ENCODE measurements at regions not wholly inside any gene's neighbourhood (a gene's known extent, or its start where the extent isn't known, plus 50 kb on each side); places are given as distances from the start of the nearest gene placed in this dataset.
A peak's percentile ranks its signal among the peaks of the same experiment; 100 is the strongest.

DNA sequence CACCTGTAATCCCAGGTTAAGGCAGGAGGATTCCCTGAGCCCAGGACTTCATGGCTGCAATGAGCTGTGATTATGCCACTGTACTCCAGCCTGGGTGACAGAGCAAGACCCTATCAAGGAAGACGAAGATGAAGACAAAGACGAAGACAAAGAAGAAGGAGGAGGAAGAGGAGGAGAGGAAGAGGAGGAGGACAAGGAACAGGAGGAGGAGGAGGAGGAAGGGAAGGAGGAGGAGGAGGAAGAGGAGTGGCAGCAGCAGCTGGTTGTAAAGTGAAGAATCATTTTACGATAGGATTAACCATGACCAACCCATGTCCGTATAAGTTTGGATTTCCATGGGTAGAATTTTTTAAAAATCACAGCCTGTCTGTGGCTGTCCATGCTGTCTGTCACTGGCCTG, 316.8 kb upstream of the TNRC6C start:
- DNase-seq = no peak
- H3K27me3 ChIP-seq (ENCODE audit: control insufficient read depth in 1 of 2, insufficient read depth in 2 of 2, low read length in 1 of 2) = no peaks in the 10 kb centered on the region
- H3K36me3 ChIP-seq (ENCODE audit: control insufficient read depth in 1 of 2, insufficient read depth in 2 of 2, low read length in 1 of 2) = no peaks in the 10 kb centered on the region
- no peak overlapping the region for H3K4me3 ChIP-seq (ENCODE audit: low read length in 2 of 2)
- intact Hi-C loops (cut with DNase I) = no loop called here
- 92 to 94% methylated on average over 4 of the region's 4 CpGs for WGBS, 2 donors
- no peaks in the 10 kb centered on the region for H3K4me1 ChIP-seq (ENCODE audit: control insufficient read depth in 1 of 2, insufficient read depth in 2 of 2, low read length in 2 of 2)
- no peak overlapping the region for H3K27ac ChIP-seq (ENCODE audit: low read depth in 1 of 2, low read length in 2 of 2)
- H3K9me3 ChIP-seq (ENCODE audit: control insufficient read depth, low read length) = no peaks in the 10 kb centered on the region
- no peak for ATAC-seq (ENCODE audit: low FRiP score)

DNA sequence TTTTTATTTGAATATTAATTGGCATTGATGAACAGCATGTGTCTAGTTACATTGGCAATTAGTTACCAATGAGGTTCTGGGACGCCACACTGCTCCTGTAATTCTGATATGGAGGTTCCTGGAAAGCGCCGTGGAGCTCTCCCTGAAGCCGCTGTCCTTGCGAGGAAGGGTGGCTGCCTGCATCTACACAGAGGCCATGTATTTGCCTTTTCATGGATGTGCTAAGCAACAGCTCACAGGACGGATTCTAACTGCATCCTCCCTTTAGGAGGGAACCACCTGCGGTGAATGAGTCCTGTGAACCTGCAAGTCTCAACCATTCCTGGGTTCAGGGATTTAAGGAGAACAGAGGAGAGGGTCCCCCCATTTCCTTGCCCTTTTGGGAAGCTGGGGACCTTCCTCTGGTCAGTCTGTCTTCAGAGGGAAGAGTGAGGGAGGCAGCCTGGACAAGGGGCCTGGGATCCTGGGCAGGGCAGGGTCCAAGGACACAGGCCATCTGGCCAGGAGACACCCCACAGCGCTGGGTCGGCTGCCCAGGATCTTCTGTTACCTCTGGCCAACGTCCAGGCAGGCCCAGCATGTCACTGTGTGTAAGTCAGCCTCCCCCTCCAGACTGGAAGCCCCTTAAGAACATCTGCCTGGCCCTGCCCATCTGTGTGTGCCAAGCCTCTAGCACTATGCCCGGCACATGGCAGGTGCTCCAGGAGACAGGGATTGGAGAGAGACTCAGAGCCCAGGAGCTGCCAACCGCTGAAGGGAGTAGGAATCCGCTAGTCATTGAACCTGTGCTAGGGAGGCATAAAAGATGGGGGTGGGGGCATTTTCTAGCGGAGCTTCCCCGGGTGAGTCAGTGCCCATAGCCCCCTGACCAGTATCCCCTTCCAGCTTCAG, 314.1 kb upstream of the TNRC6C start:
- Histone ChIP-seq H3K27me3 (ENCODE audit: control insufficient read depth in 1 of 2, insufficient read depth in 2 of 2, low read length in 1 of 2) (no peaks in the 10 kb centered on the region), H3K36me3 (ENCODE audit: control insufficient read depth in 1 of 2, insufficient read depth in 2 of 2, low read length in 1 of 2) (no peaks in the 10 kb centered on the region), H3K27ac (ENCODE audit: low read depth in 1 of 2, low read length in 2 of 2) (no peak overlapping the region), H3K4me3 (ENCODE audit: low read length in 2 of 2) (no peak overlapping the region), H3K9me3 (ENCODE audit: control insufficient read depth, low read length) (no peaks in the 10 kb centered on the region), H3K4me1 (ENCODE audit: control insufficient read depth in 1 of 2, insufficient read depth in 2 of 2, low read length in 2 of 2) (no peaks in the 10 kb centered on the region)
- WGBS, 2 donors = 76 to 82% methylated on average over 15 of the region's 15 CpGs
- ATAC-seq (ENCODE audit: low FRiP score) (no peak), DNase-seq (peak in 1 of 2 donors; percentile 45)
- intact Hi-C loops (cut with DNase I) = no loop called here

DNA sequence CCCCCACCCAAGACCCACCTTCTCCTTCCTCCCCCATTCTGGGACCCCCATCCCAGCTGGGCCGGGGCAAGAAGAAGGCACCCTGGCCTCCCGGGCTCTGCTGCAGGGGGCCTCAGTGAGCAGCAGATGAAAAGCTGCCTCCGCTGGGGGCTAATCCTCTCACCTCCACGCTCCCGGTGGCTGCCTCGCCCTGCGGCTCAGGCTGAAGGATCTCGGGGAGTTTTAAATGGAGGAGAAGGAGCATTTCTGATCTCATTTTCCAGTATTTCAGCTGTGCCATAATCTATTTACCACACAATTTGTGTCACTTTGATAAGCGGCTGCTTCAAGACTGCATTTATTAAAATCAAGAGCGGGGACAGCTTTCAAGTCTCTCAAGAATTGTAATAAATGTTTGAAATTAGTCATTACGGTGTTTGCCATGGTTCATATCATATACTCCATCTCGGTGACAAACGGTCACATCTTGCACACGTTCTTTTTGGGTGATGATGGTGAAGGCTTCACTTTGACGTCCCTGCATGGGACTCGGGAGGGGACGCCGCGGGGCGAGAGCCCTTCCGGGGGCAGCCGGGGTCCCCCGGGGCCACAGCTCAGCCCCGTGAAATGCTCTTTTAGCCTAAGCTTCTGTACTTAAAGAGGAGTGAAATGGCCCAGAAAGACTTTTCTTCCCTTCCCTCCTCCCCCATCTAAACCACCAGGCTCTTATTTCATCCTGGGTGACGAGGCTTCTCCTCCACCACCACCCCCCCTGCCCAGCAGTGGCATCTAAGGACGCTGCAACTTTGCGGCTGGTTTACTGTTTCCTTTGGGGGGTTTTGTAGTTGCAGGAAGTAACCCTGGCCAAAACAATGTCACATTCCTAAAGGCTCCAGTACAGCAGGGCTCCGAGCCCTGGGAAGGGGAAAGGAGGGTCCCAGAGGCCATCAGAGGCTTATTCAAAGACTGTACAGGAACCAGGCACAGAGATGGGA, 313.1 kb upstream of the TNRC6C start:
- no peak overlapping the region for H3K27ac ChIP-seq (ENCODE audit: low read depth in 1 of 2, low read length in 2 of 2)
- no peaks in the 10 kb centered on the region for H3K4me1 ChIP-seq (ENCODE audit: control insufficient read depth in 1 of 2, insufficient read depth in 2 of 2, low read length in 2 of 2)
- no peak overlapping the region for H3K4me3 ChIP-seq (ENCODE audit: low read length in 2 of 2)
- H3K27me3 ChIP-seq (ENCODE audit: control insufficient read depth in 1 of 2, insufficient read depth in 2 of 2, low read length in 1 of 2) = no peaks in the 10 kb centered on the region
- intact Hi-C loops (cut with DNase I) = no loop called here
- no peak for ATAC-seq (ENCODE audit: low FRiP score)
- peak in 1 of 2 donors; percentile 65 for DNase-seq
- 20 to 31% methylated on average over 28 of the region's 28 CpGs for WGBS, 2 donors
- no peaks in the 10 kb centered on the region for H3K9me3 ChIP-seq (ENCODE audit: control insufficient read depth, low read length)
- no peaks in the 10 kb centered on the region for H3K36me3 ChIP-seq (ENCODE audit: control insufficient read depth in 1 of 2, insufficient read depth in 2 of 2, low read length in 1 of 2)

DNA sequence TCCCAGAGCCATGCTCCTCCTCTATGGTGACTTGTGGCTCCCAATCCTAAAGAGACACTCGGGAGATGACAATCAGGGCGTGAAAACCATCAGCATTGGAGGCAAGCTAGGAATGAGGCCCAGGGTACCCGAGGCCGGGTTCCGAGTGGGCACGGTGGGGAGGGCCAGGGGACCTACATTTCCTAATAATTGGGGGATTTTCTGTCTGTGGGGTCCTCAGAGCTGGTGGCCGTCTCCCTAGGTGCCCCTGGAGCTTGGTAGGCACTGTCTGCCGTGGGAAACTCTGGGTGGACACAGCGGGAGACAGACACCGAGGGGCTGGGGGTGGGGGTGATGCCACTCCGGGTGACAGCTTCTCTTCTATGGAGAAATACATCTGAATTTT, 312.5 kb upstream of the TNRC6C start:
- Histone ChIP-seq H3K27me3 (ENCODE audit: control insufficient read depth in 1 of 2, insufficient read depth in 2 of 2, low read length in 1 of 2) (no peaks in the 10 kb centered on the region), H3K4me3 (ENCODE audit: low read length in 2 of 2) (no peak overlapping the region), H3K4me1 (ENCODE audit: control insufficient read depth in 1 of 2, insufficient read depth in 2 of 2, low read length in 2 of 2) (no peaks in the 10 kb centered on the region), H3K9me3 (ENCODE audit: control insufficient read depth, low read length) (no peaks in the 10 kb centered on the region), H3K27ac (ENCODE audit: low read depth in 1 of 2, low read length in 2 of 2) (no peak overlapping the region), H3K36me3 (ENCODE audit: control insufficient read depth in 1 of 2, insufficient read depth in 2 of 2, low read length in 1 of 2) (no peaks in the 10 kb centered on the region)
- DNase-seq = peak in 1 of 2 donors; percentile 57
- WGBS, 2 donors = 85 to 89% methylated on average over 11 of the region's 11 CpGs
- intact Hi-C loops (cut with DNase I) = no loop called here
- no peak for ATAC-seq (ENCODE audit: low FRiP score)

DNA sequence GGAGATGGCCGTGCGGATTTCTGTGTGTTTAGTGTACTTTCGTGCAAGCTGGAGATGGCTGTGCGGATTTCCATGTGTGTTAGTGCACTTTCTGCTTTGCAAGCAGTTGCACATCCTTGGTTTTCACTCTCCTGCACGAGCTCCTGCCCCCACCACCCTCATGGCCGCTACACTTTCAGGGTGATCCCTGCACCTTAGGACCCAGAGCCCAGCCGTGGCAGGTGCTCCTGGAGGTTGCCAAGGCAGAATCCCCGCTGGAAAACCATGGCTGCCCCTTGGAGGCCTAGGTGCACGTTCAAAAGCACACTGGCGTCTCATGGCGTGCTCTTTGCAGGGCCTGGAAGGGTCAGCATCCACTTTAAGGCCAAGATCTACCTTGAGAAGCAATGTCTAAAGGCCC, 311.0 kb upstream of the TNRC6C start:
- Histone ChIP-seq H3K9me3 (ENCODE audit: control insufficient read depth, low read length) (no peaks in the 10 kb centered on the region), H3K4me1 (ENCODE audit: control insufficient read depth in 1 of 2, insufficient read depth in 2 of 2, low read length in 2 of 2) (no peaks in the 10 kb centered on the region), H3K36me3 (ENCODE audit: control insufficient read depth in 1 of 2, insufficient read depth in 2 of 2, low read length in 1 of 2) (no peaks in the 10 kb centered on the region), H3K27ac (ENCODE audit: low read depth in 1 of 2, low read length in 2 of 2) (no peak overlapping the region), H3K4me3 (ENCODE audit: low read length in 2 of 2) (no peak overlapping the region), H3K27me3 (ENCODE audit: control insufficient read depth in 1 of 2, insufficient read depth in 2 of 2, low read length in 1 of 2) (no peaks in the 10 kb centered on the region)
- ATAC-seq (ENCODE audit: low FRiP score) (no peak), DNase-seq (peak in 1 of 2 donors; percentile 49)
- 90 to 96% methylated on average over 11 of the region's 11 CpGs for WGBS, 2 donors
- intact Hi-C loops (cut with DNase I) = no loop called here

DNA sequence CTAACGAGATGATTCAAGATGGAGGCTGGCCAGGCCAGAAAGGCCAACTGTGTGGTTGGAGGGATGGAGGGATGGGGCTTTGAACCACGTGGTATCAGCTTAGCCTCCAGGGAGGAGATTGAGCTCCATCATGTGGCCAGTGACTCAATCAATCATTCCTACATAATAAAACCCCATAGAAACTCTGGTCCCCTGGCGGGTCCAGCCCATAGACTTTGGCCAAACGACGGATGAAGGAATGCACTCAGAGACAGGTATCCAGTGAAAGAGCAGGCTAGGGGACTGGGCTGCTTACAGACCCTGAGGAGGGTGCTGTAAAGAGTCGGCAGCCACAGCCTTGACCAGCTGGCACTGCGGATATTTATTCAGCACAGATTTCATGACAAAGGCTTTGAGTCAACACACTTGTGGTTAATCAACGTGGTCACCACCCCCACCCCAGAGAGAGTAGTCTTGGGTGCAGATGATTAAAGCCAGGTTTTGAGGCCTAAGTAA, 308.7 kb upstream of the TNRC6C start:
- WGBS, 2 donors = 72 to 75% methylated on average over 8 of the region's 8 CpGs
- H3K4me3 ChIP-seq (ENCODE audit: low read length in 2 of 2) = no peak overlapping the region
- no peaks in the 10 kb centered on the region for H3K9me3 ChIP-seq (ENCODE audit: control insufficient read depth, low read length)
- ATAC-seq (ENCODE audit: low FRiP score) (no peak), DNase-seq (peak in 1 of 2 donors; percentile 28)
- H3K27ac ChIP-seq (ENCODE audit: low read depth in 1 of 2, low read length in 2 of 2) = no peak overlapping the region
- no peaks in the 10 kb centered on the region for H3K27me3 ChIP-seq (ENCODE audit: control insufficient read depth in 1 of 2, insufficient read depth in 2 of 2, low read length in 1 of 2)
- no peaks in the 10 kb centered on the region for H3K36me3 ChIP-seq (ENCODE audit: control insufficient read depth in 1 of 2, insufficient read depth in 2 of 2, low read length in 1 of 2)
- H3K4me1 ChIP-seq (ENCODE audit: control insufficient read depth in 1 of 2, insufficient read depth in 2 of 2, low read length in 2 of 2) = no peaks in the 10 kb centered on the region
- intact Hi-C loops (cut with DNase I) = no loop called here

DNA sequence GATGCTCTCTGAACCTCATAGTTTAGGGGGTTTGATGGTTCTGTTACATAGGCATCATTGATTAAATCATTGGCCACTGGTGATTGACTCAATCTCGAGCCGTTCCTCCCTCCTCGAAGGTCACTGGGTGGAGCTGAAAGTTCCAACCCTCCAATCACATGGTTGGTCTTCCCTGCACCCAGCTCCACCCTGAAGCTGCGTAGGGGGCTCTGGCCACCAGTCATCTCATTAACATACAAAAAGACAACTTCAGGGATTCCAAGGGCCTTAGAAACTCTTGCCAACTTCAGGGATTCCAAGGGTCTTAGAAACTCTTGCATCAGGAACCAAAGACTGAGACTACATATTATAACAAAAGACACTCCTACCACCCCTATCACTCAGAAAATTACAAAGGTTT, 306.5 kb upstream of the TNRC6C start:
- Histone ChIP-seq H3K4me1 (ENCODE audit: control insufficient read depth in 1 of 2, insufficient read depth in 2 of 2, low read length in 2 of 2) (no peaks in the 10 kb centered on the region), H3K4me3 (ENCODE audit: low read length in 2 of 2) (no peak overlapping the region), H3K27ac (ENCODE audit: low read depth in 1 of 2, low read length in 2 of 2) (no peak overlapping the region), H3K27me3 (ENCODE audit: control insufficient read depth in 1 of 2, insufficient read depth in 2 of 2, low read length in 1 of 2) (no peaks in the 10 kb centered on the region), H3K9me3 (ENCODE audit: control insufficient read depth, low read length) (no peaks in the 10 kb centered on the region), H3K36me3 (ENCODE audit: control insufficient read depth in 1 of 2, insufficient read depth in 2 of 2, low read length in 1 of 2) (no peaks in the 10 kb centered on the region)
- WGBS, 2 donors = 88 to 90% methylated on average over 4 of the region's 4 CpGs
- ATAC-seq (ENCODE audit: low FRiP score) = no peak
- intact Hi-C loops (cut with DNase I) = no loop called here
- DNase-seq = peak in 1 of 2 donors; percentile 5

DNA sequence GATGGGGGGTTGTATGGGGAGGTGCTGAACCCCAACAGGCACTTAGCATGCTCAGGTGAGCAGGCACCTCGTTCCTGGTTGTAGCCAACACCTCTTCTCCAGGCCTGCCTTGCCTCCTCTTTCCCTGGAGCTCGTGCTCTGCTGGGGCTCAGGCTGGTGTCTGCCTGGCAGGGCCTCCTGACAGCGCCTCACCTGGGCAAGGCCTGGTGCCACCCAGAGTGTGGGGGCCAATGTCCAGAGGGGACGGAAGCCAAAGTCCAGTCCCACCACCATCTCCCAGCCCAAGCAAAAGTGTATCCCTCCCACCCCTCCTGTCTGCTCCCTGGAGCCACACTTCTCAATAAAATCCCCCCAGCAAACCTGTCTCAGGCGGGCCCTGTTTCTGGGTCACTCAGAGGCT, 304.2 kb upstream of the TNRC6C start:
- peak in 1 of 2 donors; percentile 30 for DNase-seq
- H3K27ac ChIP-seq (ENCODE audit: low read depth in 1 of 2, low read length in 2 of 2) = no peak overlapping the region

More for the DNA sequence above, 304.2 kb upstream of the TNRC6C start:
- no peak for ATAC-seq (ENCODE audit: low FRiP score)
- intact Hi-C loops (cut with DNase I) = no loop called here
- H3K36me3 ChIP-seq (ENCODE audit: control insufficient read depth in 1 of 2, insufficient read depth in 2 of 2, low read length in 1 of 2) = no peaks in the 10 kb centered on the region
- no peaks in the 10 kb centered on the region for H3K9me3 ChIP-seq (ENCODE audit: control insufficient read depth, low read length)
- H3K4me3 ChIP-seq (ENCODE audit: low read length in 2 of 2) = no peak overlapping the region
- WGBS, 2 donors = 93 to 96% methylated on average over 5 of the region's 5 CpGs
- no peaks in the 10 kb centered on the region for H3K4me1 ChIP-seq (ENCODE audit: control insufficient read depth in 1 of 2, insufficient read depth in 2 of 2, low read length in 2 of 2)
- H3K27me3 ChIP-seq (ENCODE audit: control insufficient read depth in 1 of 2, insufficient read depth in 2 of 2, low read length in 1 of 2) = no peaks in the 10 kb centered on the region
